IMR-90 (cell line): ENCODE measurements at regions not wholly inside any gene's neighbourhood (a gene's known extent, or its start where the extent isn't known, plus 50 kb on each side); places are given as distances from the start of the nearest gene placed in this dataset.

Experiments used
- ATAC-seq: fragments of 200-7000 bp; cut with Tn5 transposase; 2 replicates; pipeline ENCODE4 v1.9.1; 2020; ENCODE audit warnings: low read depth, mild to moderate bottlenecking, moderate library complexity
- BruUV-seq: library from RNA; stranded (reverse); fragments of 400-500 nt; replicated peaks from 2 replicates; lab custom pipeline; 2021; lab: Mats Ljungman, UMichigan
- CTCF ChIA-PET: fragments of 300-600 bp; formaldehyde crosslinking; extraction: SDS; loops from one replicate; lab custom pipeline; 2021; ENCODE audit warnings: antibody characterized with exemption; lab: Yijun Ruan, JAX
- POLR2A ChIA-PET: fragments of 300-600 bp; sonication (Branson Sonifier 250); formaldehyde crosslinking; loops from one replicate; lab custom pipeline; 2022; ENCODE audit warnings: antibody characterized with exemption; ENCODE audit not compliant: unreplicated experiment; lab: Charles Lee
- DNase-seq: peaks from one replicate; pipeline ENCODE4 v3.0.0; 2013
- H2AFZ ChIP-seq: replicated peaks from 2 replicates; pipeline ENCODE3; 2013; ENCODE audit warnings: low read length, mild to moderate bottlenecking; ENCODE audit not compliant: poor library complexity
- H2AK5ac ChIP-seq: 2 replicates; pipeline ENCODE4 v1.6.1; 2013; ENCODE audit warnings: low read depth, low read length, inconsistent platforms
- H2AK9ac ChIP-seq: replicated peaks from 2 replicates; pipeline ENCODE3; 2013; ENCODE audit warnings: mild to moderate bottlenecking, low read depth, low read length, moderate library complexity; ENCODE audit not compliant: poor library complexity
- H2BK120ac ChIP-seq: 2 replicates; pipeline ENCODE4 v1.6.1; 2013; ENCODE audit warnings: low read depth, low read length, inconsistent platforms
- H2BK15ac ChIP-seq: 3 replicates; pipeline ENCODE4 v1.6.1; 2013; ENCODE audit warnings: low read depth, low read length, inconsistent platforms
- H2BK20ac ChIP-seq: 2 replicates; pipeline ENCODE4 v1.6.1; 2013; ENCODE audit warnings: low read depth, mild to moderate bottlenecking, inconsistent platforms, low read length, moderate library complexity
- H2BK5ac ChIP-seq: 2 replicates; pipeline ENCODE4 v1.6.1; 2013; ENCODE audit warnings: mild to moderate bottlenecking, low read depth, low read length, inconsistent platforms; ENCODE audit not compliant: poor library complexity, severe bottlenecking
- H3K14ac ChIP-seq: replicated peaks from 2 replicates; pipeline ENCODE4 v1.6.1; 2013; ENCODE audit warnings: low read depth, low read length, inconsistent platforms
- H3K18ac ChIP-seq: 2 replicates; pipeline ENCODE4 v1.6.1; 2013; ENCODE audit warnings: low read depth, low read length, control low read depth
- H3K23ac ChIP-seq: 2 replicates; pipeline ENCODE4 v1.6.1; 2013; ENCODE audit warnings: low read depth, low read length, inconsistent platforms
- H3K27ac ChIP-seq: 2 replicates; pipeline ENCODE4 v1.5.1; 2013; ENCODE audit warnings: mild to moderate bottlenecking, control low read depth, low read length; ENCODE audit not compliant: insufficient read depth
- H3K27me3 ChIP-seq: 2 replicates; pipeline ENCODE4 v1.6.1; 2013; ENCODE audit warnings: low read length; ENCODE audit not compliant: control insufficient read depth, insufficient read depth
- H3K36me3 ChIP-seq: 2 replicates; pipeline ENCODE4 v1.6.1; 2013; ENCODE audit warnings: low read length, mixed read lengths; ENCODE audit not compliant: control insufficient read depth, insufficient read depth
- H3K4ac ChIP-seq: 2 replicates; pipeline ENCODE4 v1.6.1; 2013; ENCODE audit warnings: low read depth, low read length, inconsistent platforms
- H3K4me1 ChIP-seq: 2 replicates; pipeline ENCODE4 v1.6.1; 2013; ENCODE audit warnings: low read length, mixed read lengths; ENCODE audit not compliant: control insufficient read depth, insufficient read depth
- H3K4me2 ChIP-seq: 2 replicates; pipeline ENCODE4 v1.6.1; 2013; ENCODE audit warnings: low read depth, mild to moderate bottlenecking, control low read depth, low read length, moderate library complexity
- H3K4me3 ChIP-seq: 2 replicates; pipeline ENCODE4 v1.5.1; 2013; ENCODE audit warnings: low read depth, mild to moderate bottlenecking, control low read depth, low read length, moderate library complexity; ENCODE audit not compliant: insufficient read depth
- H3K56ac ChIP-seq: 2 replicates; pipeline ENCODE4 v1.6.1; 2013; ENCODE audit warnings: low read length, inconsistent platforms; ENCODE audit not compliant: insufficient read depth; ENCODE audit errors: extremely low read depth
- H3K79me1 ChIP-seq, 2 experiments: 2 replicates each; pipeline ENCODE4 v1.6.1; 2013; ENCODE audit warnings: low read length in 2 of 2, inconsistent platforms in 1 of 2, low read depth in 1 of 2
- H3K9ac ChIP-seq: 2 replicates; pipeline ENCODE4 v1.6.1; 2013; ENCODE audit warnings: low read depth, low read length, control low read depth
- H3K9me1 ChIP-seq: 2 replicates; pipeline ENCODE4 v1.6.1; 2013; ENCODE audit warnings: low read length, inconsistent platforms; ENCODE audit not compliant: insufficient read depth
- H3K9me3 ChIP-seq: 2 replicates; pipeline ENCODE4 v1.6.1; 2013; ENCODE audit warnings: low read length; ENCODE audit not compliant: control insufficient read depth, insufficient read depth
- H4K20me1 ChIP-seq: 2 replicates; pipeline ENCODE4 v1.6.1; 2013; ENCODE audit warnings: low read length, inconsistent platforms; ENCODE audit not compliant: insufficient read depth
- H4K5ac ChIP-seq: 2 replicates; pipeline ENCODE4 v1.6.1; 2013; ENCODE audit warnings: mild to moderate bottlenecking, low read depth, low read length, control low read depth
- H4K8ac ChIP-seq, 2 experiments: 2 replicates each; pipeline ENCODE4 v1.6.1; 2013; ENCODE audit warnings: low read depth in 2 of 2, low read length in 2 of 2, control low read depth in 1 of 2, inconsistent platforms in 1 of 2
- H4K91ac ChIP-seq: 2 replicates; pipeline ENCODE4 v1.6.1; 2013; ENCODE audit warnings: low read depth, low read length, inconsistent platforms; ENCODE audit not compliant: insufficient read depth
- BHLHE40 ChIP-seq: fragments of 150-350 bp; IDR thresholded peaks from 2 replicates; pipeline ENCODE4 v1.6.1; 2016; ENCODE audit warnings: mild to moderate bottlenecking, low read depth, low read length
- CEBPB ChIP-seq: IDR thresholded peaks from 2 replicates; pipeline ENCODE4 v1.6.1; 2012; ENCODE audit warnings: low read depth, low read length, improper control_type of control experiment
- CHD1 ChIP-seq: IDR thresholded peaks from 2 replicates; pipeline ENCODE4 v1.6.1; 2012; ENCODE audit warnings: low read depth, low read length, improper control_type of control experiment
- CTCF ChIP-seq: conservative IDR thresholded peaks from 2 replicates; pipeline ENCODE4 v1.5.1; 2012; ENCODE audit warnings: mild to moderate bottlenecking, low read depth, low read length, improper control_type of control experiment
- ELK1 ChIP-seq: fragments of 150-350 bp; IDR thresholded peaks from 2 replicates; pipeline ENCODE4 v1.6.1; 2016; ENCODE audit warnings: low read depth, mild to moderate bottlenecking, low read length, moderate library complexity, borderline replicate concordance
- FOS ChIP-seq: fragments of 150-350 bp; IDR thresholded peaks from 2 replicates; pipeline ENCODE4 v1.6.1; 2016; ENCODE audit warnings: low read depth, low read length
- MAFK ChIP-seq: IDR thresholded peaks from 2 replicates; pipeline ENCODE4 v1.6.1; 2012; ENCODE audit warnings: low read depth, low read length, improper control_type of control experiment
- MAZ ChIP-seq: IDR thresholded peaks from 2 replicates; pipeline ENCODE4 v1.6.1; 2012; ENCODE audit warnings: low read depth, mild to moderate bottlenecking, low read length, improper control_type of control experiment, moderate library complexity, borderline replicate concordance
- MXI1 ChIP-seq: IDR thresholded peaks from 2 replicates; pipeline ENCODE4 v1.6.1; 2012; ENCODE audit warnings: low read depth, mild to moderate bottlenecking, low read length, moderate library complexity, borderline replicate concordance
- NFE2L2 ChIP-seq: fragments of 150-350 bp; IDR thresholded peaks from 2 replicates; pipeline ENCODE4 v1.6.1; 2016; ENCODE audit warnings: low read depth, mild to moderate bottlenecking, low read length
- POLR2A ChIP-seq: IDR thresholded peaks from 2 replicates; pipeline ENCODE4 v1.6.1; 2012; ENCODE audit warnings: mild to moderate bottlenecking, low read depth, low read length
- RAD21 ChIP-seq: IDR thresholded peaks from 2 replicates; pipeline ENCODE4 v1.6.1; 2012; ENCODE audit warnings: low read length, improper control_type of control experiment
- RCOR1 ChIP-seq: IDR thresholded peaks from 2 replicates; pipeline ENCODE4 v1.6.1; 2012; ENCODE audit warnings: mild to moderate bottlenecking, low read length, improper control_type of control experiment; ENCODE audit not compliant: insufficient replicate concordance
- RFX5 ChIP-seq: IDR thresholded peaks from 2 replicates; pipeline ENCODE4 v1.8.0; 2012; ENCODE audit warnings: low read depth, mild to moderate bottlenecking, low read length, moderate library complexity
- SMC3 ChIP-seq: fragments of 150-350 bp; IDR thresholded peaks from 2 replicates; pipeline ENCODE4 v1.6.1; 2016; ENCODE audit warnings: low read depth, mild to moderate bottlenecking, antibody characterized with exemption, low read length, moderate library complexity
- USF2 ChIP-seq: fragments of 150-350 bp; IDR thresholded peaks from 2 replicates; pipeline ENCODE4 v1.6.1; 2017; ENCODE audit warnings: mild to moderate bottlenecking, antibody characterized with exemption, low read length, low read depth
- WGBS, 2 experiments: methylation state at CpG; one replicate each; pipeline versions ENCODE4 v1.1.5 to v1.1.7; 2013; ENCODE audit warnings: missing lambda C conversion rate in 2 of 2; ENCODE audit not compliant: insufficient read length in 1 of 2; ENCODE audit errors: extremely low coverage in 2 of 2; 5-methylcytosine and 5-hydroxymethylcytosine counted together
- dilution Hi-C: fragments of 300-500 bp; cut with HindIII; formaldehyde crosslinking; loops from one replicate; pipeline ENCODE4 v1.14.3; 2018; ENCODE audit warnings: low sequenced_read_pairs; ENCODE audit not compliant: unreplicated experiment
- in situ Hi-C: fragments of 300-500 bp; cut with MboI; formaldehyde crosslinking; loops from 3 replicates; pipeline ENCODE4 v1.14.3; 2019; ENCODE audit warnings: low sequenced_read_pairs, inconsistent platforms, mixed read lengths
- intact Hi-C: fragments of 100-400 bp; cut with micrococcal nuclease; formaldehyde crosslinking; loops from 2 replicates; pipeline ENCODE4 v1.10.0; 2022

- no peaks in the 10 kb centered on the region for H3K9me3 ChIP-seq
- POLR2A ChIA-PET, result no interaction called here
- no CpG with 5 or more reads among the region's 1 CpG for WGBS, 2 experiments
- no peak overlapping the region for H2BK15ac ChIP-seq
- no peak overlapping the region for H3K56ac ChIP-seq
- no peak overlapping the region for H3K4me3 ChIP-seq
- H3K36me3 ChIP-seq, result no peaks in the 10 kb centered on the region
- no peak overlapping the region for H2BK5ac ChIP-seq
- H4K91ac ChIP-seq, result no peak overlapping the region
- H3K27ac ChIP-seq, result no peak overlapping the region
- DNase-seq (no peak), ATAC-seq (no peak)
- no peaks in the 10 kb centered on the region for H4K20me1 ChIP-seq
- no peak overlapping the region for H3K4ac ChIP-seq
- peaks cover 5% of the 10 kb centered on the region for H3K9me1 ChIP-seq
- H3K14ac ChIP-seq, result no peak overlapping the region
- H3K23ac ChIP-seq, result no peak overlapping the region
- TF ChIP-seq RFX5 (no peak), MAZ (no peak), BHLHE40 (no peak), CHD1 (no peak), MAFK (no peak), USF2 (no peak), RCOR1 (no peak), CEBPB (no peak), POLR2A (no peak), RAD21 (no peak), MXI1 (no peak), ELK1 (no peak), SMC3 (no peak), CTCF (no peak), NFE2L2 (no peak), FOS (no peak)
- no peak overlapping the region for H3K9ac ChIP-seq
- no peak overlapping the region for H2AK9ac ChIP-seq
- no peak overlapping the region for H4K8ac ChIP-seq
- H2AFZ ChIP-seq, result no peak overlapping the region
- peaks cover 6% of the 10 kb centered on the region; the same call in 1 of the 2 replicates for H3K4me1 ChIP-seq
- dilution Hi-C loops, result no loop called here
- CTCF ChIA-PET, result no interaction called here
- no peak overlapping the region for H3K18ac ChIP-seq
- no TSS peak for BruUV-seq
- no peak overlapping the region for H2BK20ac ChIP-seq
- H4K5ac ChIP-seq, result no peak overlapping the region; the same call in 1 of the 2 replicates
- no peak overlapping the region for H2BK120ac ChIP-seq
- no peaks in the 10 kb centered on the region for H3K27me3 ChIP-seq
- H3K79me1 ChIP-seq, result peaks cover 6 to 11% of the 10 kb centered on the region in 2 experiments; a peak in 3 of 4 replicates
- no peak overlapping the region for H3K4me2 ChIP-seq
- in situ Hi-C loops, result no loop called here
- intact Hi-C loops, result no loop called here
- no peak overlapping the region for H2AK5ac ChIP-seq
Observed at GRCh38 chr3:159739166-159739565, 249.5 kb upstream of the IL12A start.
